Fibroblast of the conjunctiva (primary cell): ENCODE measurements at regions not wholly inside any gene's neighbourhood (a gene's known extent, or its start where the extent isn't known, plus 50 kb on each side); places are given as distances from the start of the nearest gene placed in this dataset.
"Not testable (repeated sequence)": the region's sequence is repeated elsewhere in the genome, so short reads cannot be mapped to it uniquely, and the experiment has no call there.

Source experiments
- DNase-seq: peaks from one replicate; pipeline ENCODE4 v3.0.0-alpha.2; 2010; ENCODE audit warnings: low read depth

DNA sequence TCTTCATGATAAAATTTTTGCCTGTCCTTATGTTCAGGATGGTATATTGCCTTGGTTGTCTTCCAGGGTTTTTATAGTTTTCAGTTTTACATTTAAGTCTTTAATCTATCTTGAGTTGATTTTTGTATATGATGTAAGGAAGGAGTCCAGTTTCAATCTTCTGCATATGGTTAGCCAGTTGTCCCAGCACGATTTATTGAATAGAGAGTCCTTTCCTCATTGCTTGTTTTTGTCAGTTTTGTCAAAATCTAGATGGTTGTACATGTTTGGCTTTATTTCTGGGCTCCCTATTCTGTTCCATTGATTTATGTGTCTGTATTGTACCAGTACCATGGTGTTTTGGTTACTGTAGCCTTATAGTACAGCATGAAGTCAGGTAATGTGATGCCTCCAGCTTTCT, 91.6 kb upstream of the FAM98A start:
- DNase-seq = not testable (repeated sequence)

DNA sequence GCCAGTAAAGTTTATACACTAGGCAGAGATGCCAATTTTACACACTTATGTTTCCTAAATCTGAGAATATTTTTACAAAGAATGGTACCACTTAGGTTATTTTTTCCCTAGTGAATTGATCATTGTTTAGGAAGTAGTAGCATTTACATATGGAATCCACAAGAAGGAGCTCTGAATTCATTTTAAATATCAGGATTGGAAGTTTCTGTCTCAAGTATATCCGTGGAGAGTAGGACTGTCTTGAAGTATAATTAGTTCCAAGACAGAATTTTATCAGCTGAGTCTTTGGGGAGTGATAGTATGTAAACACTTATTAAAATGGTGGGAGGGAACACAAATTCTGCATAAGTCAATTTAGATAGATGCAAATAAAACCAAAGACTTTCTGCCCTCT, 82.3 kb upstream of the FAM98A start:
- peak; percentile 35 for DNase-seq

DNA sequence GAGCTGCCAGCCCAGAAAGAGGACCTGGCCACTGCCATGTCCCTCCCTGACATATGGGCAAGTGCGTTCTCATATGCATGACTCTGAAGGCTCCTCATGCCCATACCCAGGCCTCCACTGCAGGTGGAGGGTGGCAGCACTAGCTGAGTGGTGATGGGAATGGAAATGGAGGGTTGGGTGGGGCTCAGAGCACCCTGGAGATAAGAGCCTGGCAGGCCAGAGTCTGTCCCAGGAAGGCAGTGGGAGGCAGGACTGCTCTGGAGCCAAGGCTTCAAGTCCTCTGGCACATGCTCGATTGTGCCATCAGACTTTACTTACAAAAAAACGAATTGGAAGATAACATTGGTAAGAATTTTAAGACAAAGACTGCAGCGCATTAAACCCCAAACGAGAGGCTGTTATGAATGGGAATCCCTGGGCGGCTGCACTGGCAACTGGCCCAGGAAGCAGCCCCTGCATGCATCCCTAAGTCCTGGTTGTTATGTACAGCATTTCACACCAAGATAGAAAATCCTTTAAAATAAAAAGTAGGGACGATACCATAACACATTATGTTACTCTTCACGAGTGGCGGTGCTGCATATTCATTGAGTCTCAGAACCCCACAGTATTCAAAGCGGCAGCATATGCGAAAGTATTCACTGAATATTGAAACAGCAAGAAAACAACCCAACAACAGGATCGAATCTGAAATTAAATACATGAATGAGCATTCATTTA, 81.7 kb upstream of the FAM98A start:
- DNase-seq = no peak

DNA sequence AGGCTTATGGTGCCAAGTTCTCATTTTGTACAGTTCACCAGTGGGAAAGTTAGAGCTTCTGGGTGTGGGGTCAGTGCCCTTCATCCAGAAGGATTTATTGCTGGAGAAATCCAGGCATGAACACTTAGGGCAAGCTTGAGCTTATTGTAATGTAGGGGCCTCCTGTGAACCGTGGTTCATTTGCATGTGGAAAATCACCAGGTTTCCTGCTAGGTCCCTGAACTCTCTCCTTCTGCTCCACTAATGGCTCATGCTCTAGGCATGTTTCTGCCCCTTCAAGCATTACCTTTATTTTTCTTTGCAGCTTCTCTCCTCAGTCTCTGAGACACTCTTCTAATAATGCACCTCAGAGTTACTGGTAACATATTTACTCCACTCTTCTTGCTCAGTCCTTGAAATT, 79.3 kb upstream of the FAM98A start:
- DNase-seq = no peak

DNA sequence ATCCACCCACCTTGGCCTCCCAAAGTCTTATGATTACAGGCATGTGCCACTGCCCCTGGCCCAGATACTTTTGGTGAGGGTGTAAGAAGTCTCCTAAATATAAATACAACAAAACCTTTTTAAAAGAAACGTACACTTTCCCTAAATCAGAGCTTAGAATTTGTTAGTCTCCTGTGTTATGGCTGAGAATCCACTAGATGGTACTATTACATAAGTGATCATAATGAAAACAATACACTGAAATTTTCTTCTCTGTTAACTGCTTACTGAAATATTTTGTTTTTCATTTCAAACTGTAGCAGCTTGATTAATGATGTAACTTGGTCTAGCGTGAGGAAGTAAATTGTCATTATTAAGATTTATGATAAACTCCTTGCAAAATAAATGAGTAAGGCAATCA, 74.8 kb upstream of the FAM98A start:
- peak; percentile 2 for DNase-seq

DNA sequence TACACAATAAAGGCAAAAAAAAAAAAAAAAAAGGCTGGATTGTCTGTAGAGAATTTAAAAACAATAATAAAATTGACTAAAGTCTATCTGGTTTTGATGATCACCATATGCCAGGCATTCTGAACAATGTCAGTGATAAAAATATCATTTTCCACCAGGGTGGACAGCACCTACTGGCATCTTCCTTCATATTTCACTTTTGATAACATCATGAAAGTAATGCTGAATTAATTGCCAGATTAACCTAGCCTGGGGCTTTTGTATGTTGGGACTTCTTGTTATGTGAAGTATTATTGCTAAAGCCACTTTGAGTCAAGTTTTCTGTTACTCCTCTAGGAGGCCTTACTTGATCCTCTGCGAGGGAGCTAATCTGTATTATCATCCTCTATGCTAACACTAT, 73.8 kb upstream of the FAM98A start:
- DNase-seq = no peak

DNA sequence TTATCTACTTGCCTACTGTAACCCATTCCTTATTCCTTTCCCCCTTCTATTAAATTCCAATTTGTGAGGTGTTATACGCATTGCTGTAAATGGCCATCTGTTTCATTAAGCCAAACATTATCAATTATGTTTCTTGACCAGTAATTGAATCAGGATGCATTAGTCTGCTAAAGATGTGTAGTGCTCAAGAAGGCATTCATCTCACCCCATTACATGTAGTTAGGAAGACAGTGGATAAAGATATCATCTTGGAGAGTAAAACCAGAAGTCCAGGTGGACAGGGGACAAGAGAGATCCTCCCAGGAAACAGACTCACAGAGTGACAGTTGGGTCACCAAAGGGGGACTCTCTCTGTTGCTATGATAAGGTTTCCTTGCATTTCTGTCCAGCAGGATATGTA, 73.3 kb upstream of the FAM98A start:
- DNase-seq = no peak

DNA sequence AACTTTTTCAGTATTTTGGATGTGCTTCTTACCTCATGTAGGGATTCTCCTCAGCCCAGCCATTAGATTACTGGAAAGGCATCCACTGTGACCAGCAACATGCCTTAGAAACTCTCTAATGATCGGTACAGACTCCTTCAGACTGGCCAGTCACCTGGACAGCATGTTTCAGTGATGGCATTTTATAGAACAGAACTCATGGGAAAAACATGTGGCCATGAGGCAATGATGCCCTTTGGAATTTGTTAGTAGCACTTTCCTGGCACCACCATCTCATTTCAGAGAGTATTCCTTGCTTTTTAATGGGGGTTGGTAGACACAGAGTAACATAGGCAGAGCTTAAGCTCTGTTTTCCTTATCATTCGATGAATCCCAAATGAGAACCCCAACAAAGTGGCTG, 72.1 kb upstream of the FAM98A start:
- no peak for DNase-seq

DNA sequence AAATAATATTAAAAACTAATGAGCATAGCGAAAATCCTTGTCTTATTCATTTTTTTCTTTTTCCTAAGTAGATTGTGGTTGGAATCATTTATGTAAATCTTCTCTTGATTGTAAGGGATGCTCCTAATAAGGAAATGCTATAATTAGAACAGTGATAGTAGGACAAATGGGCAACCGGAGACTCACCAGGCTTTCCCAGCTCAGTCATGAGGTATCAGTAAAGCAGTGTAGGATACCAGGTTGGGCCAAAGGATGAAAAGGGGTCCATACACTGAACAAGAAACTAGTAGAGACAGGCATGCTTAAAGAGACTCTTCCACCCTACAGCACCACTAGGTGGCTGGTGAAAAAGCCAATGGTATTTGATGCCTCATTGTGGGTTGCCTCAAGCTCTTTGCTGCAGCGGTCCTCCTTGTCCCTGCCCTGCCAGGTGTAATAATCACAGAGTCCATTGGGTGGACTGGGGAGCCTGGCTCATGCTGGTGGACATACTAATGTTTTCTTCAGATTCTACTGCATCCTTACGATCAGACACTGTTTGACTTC, 71.4 kb upstream of the FAM98A start:
- no peak for DNase-seq

DNA sequence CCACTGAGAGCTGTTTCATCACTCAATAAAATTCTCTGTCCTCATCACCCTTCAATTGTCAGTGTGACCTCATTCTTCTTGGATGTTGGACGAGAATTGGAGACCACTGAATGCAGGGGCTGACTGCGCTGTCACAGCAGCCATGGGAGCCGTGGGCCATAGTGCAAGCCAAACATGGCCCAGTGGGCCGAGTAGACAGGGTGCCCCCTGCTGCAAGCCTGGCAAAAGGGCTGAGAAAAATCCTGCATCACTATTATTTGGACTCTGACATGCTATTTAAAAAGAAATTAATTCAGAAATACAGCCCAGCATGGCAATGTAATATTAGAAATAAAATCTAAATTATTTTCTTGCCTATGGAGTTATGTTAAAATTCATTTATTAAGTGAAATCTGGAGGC, 67.8 kb upstream of the FAM98A start:
- DNase-seq = no peak

DNA sequence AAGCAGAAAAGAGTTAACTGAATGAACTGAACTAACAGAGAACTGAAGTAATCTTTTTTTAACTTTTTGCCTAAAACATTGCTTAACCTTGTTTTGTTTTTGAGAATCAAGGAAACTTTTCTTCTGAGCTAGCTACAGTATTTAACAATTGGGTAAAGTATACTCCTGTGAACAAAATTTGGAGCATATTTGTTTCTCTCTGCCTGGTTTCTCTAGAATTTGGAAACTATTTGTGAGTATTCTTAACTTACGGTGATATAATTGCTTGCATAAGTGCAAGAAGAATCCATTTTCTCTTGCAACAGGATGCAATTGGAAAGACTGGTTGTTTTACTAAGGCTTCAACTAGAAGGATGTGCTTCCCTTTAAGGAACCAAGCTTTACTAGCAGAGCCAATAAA, 65.9 kb upstream of the FAM98A start:
- no peak for DNase-seq

DNA sequence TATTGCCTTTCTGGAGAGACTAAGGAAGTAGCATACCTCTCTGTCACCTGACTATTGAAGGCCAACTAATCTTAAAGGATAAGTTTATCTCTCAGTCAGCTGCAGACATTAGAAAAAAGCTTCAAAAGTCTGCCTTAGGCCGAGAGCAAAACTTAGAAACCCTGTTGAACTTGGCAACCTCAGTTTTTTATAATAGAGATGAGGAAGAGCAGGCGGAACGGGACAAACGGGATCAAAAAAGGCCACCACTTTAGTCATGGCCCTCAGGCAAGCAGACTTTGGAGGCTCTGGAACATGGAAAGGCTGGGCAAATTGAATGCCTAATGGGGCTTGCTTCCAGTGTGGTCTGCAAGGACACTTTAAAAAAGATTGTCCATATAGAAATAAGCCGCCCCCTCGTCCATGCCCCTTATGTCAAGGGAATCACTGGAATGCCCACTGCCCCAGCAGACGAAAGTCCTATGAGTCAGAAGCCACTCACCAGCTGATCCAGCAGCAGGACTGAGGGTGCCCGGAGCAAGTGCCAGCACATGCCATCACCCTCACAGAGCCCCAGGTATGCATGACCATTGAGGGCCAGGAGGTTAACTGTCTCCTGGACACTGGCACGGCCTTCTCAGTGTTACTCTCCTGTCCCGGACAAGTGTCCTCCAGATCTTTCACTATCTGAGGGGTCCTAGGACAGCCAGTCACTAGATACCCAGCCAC, 61.5 kb upstream of the FAM98A start:
- DNase-seq = no peak

DNA sequence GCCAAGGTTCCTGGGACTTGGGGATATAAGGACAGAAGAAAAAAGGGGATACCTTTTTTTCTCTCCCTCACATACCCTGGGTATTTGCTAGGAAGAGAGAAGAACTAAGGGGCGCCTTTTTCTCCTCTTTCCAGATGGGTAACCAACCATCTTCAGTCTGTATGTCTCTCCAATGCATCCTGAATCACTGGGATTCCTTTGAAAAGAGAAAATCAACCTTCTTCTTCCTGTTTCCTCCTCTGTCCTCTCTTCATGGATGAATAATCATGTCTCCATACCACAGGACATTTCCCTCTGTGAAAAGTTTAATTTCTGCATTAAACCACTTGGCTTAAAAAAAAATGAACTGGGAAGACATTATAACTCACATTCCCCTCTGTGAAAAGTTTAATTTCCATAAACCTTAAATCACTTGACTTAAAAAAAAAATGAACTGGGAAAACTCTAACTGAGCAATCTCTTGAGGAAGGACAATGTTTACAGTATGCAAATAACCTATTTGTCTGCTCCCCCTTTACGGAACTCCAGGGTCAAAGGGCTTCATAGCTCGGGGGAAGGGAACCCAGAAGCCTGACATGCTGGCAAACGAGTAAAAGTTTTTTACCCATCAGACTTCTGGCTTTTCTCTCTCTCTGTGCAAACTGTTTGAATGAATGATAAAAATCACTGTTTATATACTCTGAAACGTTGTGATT, 56.7 kb upstream of the FAM98A start:
- DNase-seq = no peak

DNA sequence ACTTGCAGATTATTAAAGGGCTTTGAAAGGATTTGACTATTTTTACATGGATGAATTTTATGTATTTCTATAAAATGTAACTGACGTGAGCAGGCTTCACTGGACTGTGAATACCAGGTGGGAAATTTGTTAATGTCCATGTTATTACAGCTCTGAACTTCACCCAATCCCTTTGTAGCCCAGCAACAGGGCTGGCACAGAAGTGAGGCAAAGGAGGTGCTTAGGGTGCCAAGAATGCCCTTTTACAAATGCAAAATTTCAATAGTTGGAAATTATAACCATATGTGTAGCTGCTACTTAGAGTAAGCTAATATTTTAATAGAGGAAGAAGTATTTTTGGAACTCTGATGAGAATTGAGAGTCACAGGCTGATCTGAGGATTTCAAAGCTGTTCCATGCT, 53.7 kb upstream of the FAM98A start:
- DNase-seq = no peak

DNA sequence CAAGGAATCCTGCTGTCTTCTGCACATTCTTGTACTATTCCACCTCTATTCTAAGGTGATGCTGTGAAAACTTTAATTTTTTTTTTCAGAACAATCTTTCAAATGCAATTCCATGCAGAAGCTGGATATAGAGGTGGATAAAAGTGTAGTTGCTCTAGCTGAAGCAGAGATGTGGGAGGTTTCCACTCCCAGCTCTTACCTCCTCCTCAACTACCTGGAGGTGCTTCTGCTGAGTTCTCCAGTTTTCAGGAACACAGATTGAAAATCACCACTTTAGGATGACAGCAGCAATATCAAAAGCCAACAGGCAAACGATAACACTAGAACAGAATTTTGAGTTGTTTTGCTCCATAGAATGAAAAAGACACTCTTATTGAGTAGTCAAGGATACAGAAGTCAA, 51.1 kb upstream of the FAM98A start:
- DNase-seq = no peak
